ENCODE measurements at regions not wholly inside any gene's neighbourhood (a gene's known extent, or its start where the extent isn't known, plus 50 kb on each side); places are given as distances from the start of the nearest gene placed in this dataset.

GRCh38 chr1:209383422-209383821 is 200.1 kb upstream of the CAMK1G start:
- no peak overlapping the region for H3K4me3 ChIP-seq (ENCODE audit: low read depth, low read length)
- no peak for DNase-seq (ENCODE audit: low read depth)
- TF ChIP-seq CTCF (conservative IDR thresholded peaks at IDR 0.05; ENCODE audit: low read depth, low read length) = no peak

GRCh38 chr1:209383907-209384709 is 199.4 kb upstream of the CAMK1G start:
- no peak overlapping the region for H3K4me3 ChIP-seq (ENCODE audit: low read depth, low read length)

GRCh38 chr1:209384710-209385550 is 198.6 kb upstream of the CAMK1G start:
- TF ChIP-seq CTCF (conservative IDR thresholded peaks at IDR 0.05; ENCODE audit: low read depth, low read length) = no peak
- DNase-seq (ENCODE audit: low read depth) = no peak
- no peak overlapping the region for H3K4me3 ChIP-seq (ENCODE audit: low read depth, low read length)

More at GRCh38 chr1:209383907-209384709, 199.4 kb upstream of the CAMK1G start:
- no peak for DNase-seq (ENCODE audit: low read depth)
- TF ChIP-seq CTCF (conservative IDR thresholded peaks at IDR 0.05; ENCODE audit: low read depth, low read length) = no peak

- no peak for DNase-seq (ENCODE audit: low read depth)
- TF ChIP-seq CTCF (conservative IDR thresholded peaks at IDR 0.05; ENCODE audit: low read depth, low read length) = no peak
- H3K4me3 ChIP-seq (ENCODE audit: low read depth, low read length) = no peak overlapping the region
Observed at GRCh38 chr1:209386156-209386555, 197.4 kb upstream of the CAMK1G start.

GRCh38 chr1:209387271-209387968 is 196.1 kb upstream of the CAMK1G start:
- no peak for TF ChIP-seq CTCF (conservative IDR thresholded peaks at IDR 0.05; ENCODE audit: low read depth, low read length)
- no peak for DNase-seq (ENCODE audit: low read depth)
- H3K4me3 ChIP-seq (ENCODE audit: low read depth, low read length) = no peak overlapping the region

- no peak overlapping the region for H3K4me3 ChIP-seq (ENCODE audit: low read depth, low read length)
- TF ChIP-seq CTCF (conservative IDR thresholded peaks at IDR 0.05; ENCODE audit: low read depth, low read length) = no peak
- DNase-seq (ENCODE audit: low read depth) = no peak
Observed at GRCh38 chr1:209387969-209388329, 195.6 kb upstream of the CAMK1G start.
